ENCODE measurements at regions not wholly inside any gene's neighbourhood (a gene's known extent, or its start where the extent isn't known, plus 50 kb on each side); places are given as distances from the start of the nearest gene placed in this dataset.

GRCh38 chr4:83716874-83717273, 181.0 kb downstream of the GPAT3 start:
- TF ChIP-seq JUNB (IDR thresholded peaks at IDR 0.05; ENCODE audit: unreplicated experiment) (no peak), ZNF462 (CRISPR knock-in tag; IDR thresholded peaks at IDR 0.05) (no peak), NANOG (IDR thresholded peaks at IDR 0.05; ENCODE audit: borderline replicate concordance) (no peak), ZNF114 (CRISPR knock-in tag; IDR thresholded peaks at IDR 0.05) (no peak), STAT1 (IDR thresholded peaks at IDR 0.05; ENCODE audit: unreplicated experiment) (no peak), CREB1 (CRISPR knock-in tag; IDR thresholded peaks at IDR 0.05; ENCODE audit: low read depth) (no peak), EZH2 (IDR thresholded peaks at IDR 0.05; ENCODE audit: low read depth, unreplicated experiment) (no peak), ZNF331 (CRISPR knock-in tag; IDR thresholded peaks at IDR 0.05; ENCODE audit: low read depth) (no peak), POLR2AphosphoS5 (IDR thresholded peaks at IDR 0.05; ENCODE audit: low read depth) (no peak), ETS1 (IDR thresholded peaks at IDR 0.05) (no peak), EZH2phosphoT487 (IDR thresholded peaks at IDR 0.05; ENCODE audit: unreplicated experiment) (no peak), CTCF (conservative IDR thresholded peaks at IDR 0.05; ENCODE audit: low read depth in 2 of 2) (no peak), REST (IDR thresholded peaks at IDR 0.05; ENCODE audit: unreplicated experiment) (no peak)
- H3K9me2 ChIP-seq (ENCODE audit: insufficient read depth), result no peaks in the 10 kb centered on the region
- H3K27me3 ChIP-seq (ENCODE audit: insufficient read depth), result no peaks in the 10 kb centered on the region
- Mint-ChIP-seq H3K4me1 (peaks cover 18% of the 10 kb centered on the region), H3K27me3 (ENCODE audit: insufficient read depth, low read depth, poor library complexity) (no peaks in the 10 kb centered on the region), H3K9me3 (no peaks in the 10 kb centered on the region), H3K4me3 (no peak overlapping the region), H3K27ac (no peak overlapping the region), H3K36me3 (ENCODE audit: low read depth) (no peaks in the 10 kb centered on the region)
- H3K36me3 ChIP-seq (ENCODE audit: insufficient read depth), result no peaks in the 10 kb centered on the region
- no peaks in the 10 kb centered on the region for H3F3A ChIP-seq (replicated peaks; ENCODE audit: low read depth)
- no peak overlapping the region for H3K4me2 ChIP-seq
- no peak overlapping the region for H3K27ac ChIP-seq (ENCODE audit: low read depth)
- no peak overlapping the region for H2AFZ ChIP-seq
- H3K4me3 ChIP-seq, result no peak overlapping the region
- DNase-seq (ENCODE audit: low spot score), result no peak
- H3K79me2 ChIP-seq (replicated peaks; ENCODE audit: insufficient read depth), result no peaks in the 10 kb centered on the region
- peaks cover 17% of the 10 kb centered on the region for H3K4me1 ChIP-seq (ENCODE audit: insufficient read depth)
- ATAC-seq, result no peak
- H4K20me1 ChIP-seq (replicated peaks; ENCODE audit: insufficient read depth), result no peaks in the 10 kb centered on the region

All from GM23338 (cell line).